NCI-H2196 treated with DMSO at 0.1 percent for 48 hours (cell line): ENCODE measurements at regions not wholly inside any gene's neighbourhood (a gene's known extent, or its start where the extent isn't known, plus 50 kb on each side); places are given as distances from the start of the nearest gene placed in this dataset.
"Not testable (repeated sequence)": the region's sequence is repeated elsewhere in the genome, so short reads cannot be mapped to it uniquely, and the experiment has no call there.

ENCODE experiments used
- DNase-seq: peaks from one replicate; lab custom pipeline; 2025; ENCODE audit not compliant: unreplicated experiment; lab: John Stamatoyannopoulos, UW

GRCh38 chr1:3989465-3989864 is 89.4 kb upstream of the C1orf174 start:
- no peak for DNase-seq

- no peak for DNase-seq
These were observed 92.1 kb upstream of the C1orf174 start for GRCh38 chr1:3992103-3992556.

- no peak for DNase-seq
These were observed 92.7 kb upstream of the C1orf174 start for GRCh38 chr1:3992746-3993145.

- DNase-seq, result no peak
These were observed 93.7 kb upstream of the C1orf174 start for GRCh38 chr1:3993619-3994375.

GRCh38 chr1:3995141-3995780 is 95.2 kb upstream of the C1orf174 start:
- DNase-seq, result no peak

GRCh38 chr1:3996846-3997705 is 97.0 kb upstream of the C1orf174 start:
- no peak for DNase-seq

GRCh38 chr1:3998086-3998485 is 98.0 kb upstream of the C1orf174 start:
- DNase-seq, result no peak

GRCh38 chr1:3999514-3999913 is 99.4 kb upstream of the C1orf174 start:
- DNase-seq, result not testable (repeated sequence)

GRCh38 chr1:3999941-4000735 is 100.1 kb upstream of the C1orf174 start:
- no peak for DNase-seq

- no peak for DNase-seq
These were observed 100.8 kb upstream of the C1orf174 start for GRCh38 chr1:4000811-4001251.

GRCh38 chr1:4001461-4001860 is 101.4 kb upstream of the C1orf174 start:
- DNase-seq, result no peak

- DNase-seq, result no peak
These were observed 102.0 kb upstream of the C1orf174 start for GRCh38 chr1:4002061-4002521.

- DNase-seq, result no peak
These were observed 102.7 kb upstream of the C1orf174 start for GRCh38 chr1:4002741-4003140.

- DNase-seq, result no peak
These were observed 103.9 kb upstream of the C1orf174 start for GRCh38 chr1:4003846-4004505.

- DNase-seq, result no peak
These were observed 104.8 kb upstream of the C1orf174 start for GRCh38 chr1:4004635-4005430.

- no peak for DNase-seq
These were observed 105.4 kb upstream of the C1orf174 start for GRCh38 chr1:4005431-4005830.

GRCh38 chr1:4006676-4007374 is 106.8 kb upstream of the C1orf174 start:
- no peak for DNase-seq

GRCh38 chr1:4010284-4010683 is 110.2 kb upstream of the C1orf174 start:
- DNase-seq, result no peak
